ENCODE measurements at regions not wholly inside any gene's neighbourhood (a gene's known extent, or its start where the extent isn't known, plus 50 kb on each side); places are given as distances from the start of the nearest gene placed in this dataset.
A peak's percentile ranks its signal among the peaks of the same experiment; 100 is the strongest.

DNA sequence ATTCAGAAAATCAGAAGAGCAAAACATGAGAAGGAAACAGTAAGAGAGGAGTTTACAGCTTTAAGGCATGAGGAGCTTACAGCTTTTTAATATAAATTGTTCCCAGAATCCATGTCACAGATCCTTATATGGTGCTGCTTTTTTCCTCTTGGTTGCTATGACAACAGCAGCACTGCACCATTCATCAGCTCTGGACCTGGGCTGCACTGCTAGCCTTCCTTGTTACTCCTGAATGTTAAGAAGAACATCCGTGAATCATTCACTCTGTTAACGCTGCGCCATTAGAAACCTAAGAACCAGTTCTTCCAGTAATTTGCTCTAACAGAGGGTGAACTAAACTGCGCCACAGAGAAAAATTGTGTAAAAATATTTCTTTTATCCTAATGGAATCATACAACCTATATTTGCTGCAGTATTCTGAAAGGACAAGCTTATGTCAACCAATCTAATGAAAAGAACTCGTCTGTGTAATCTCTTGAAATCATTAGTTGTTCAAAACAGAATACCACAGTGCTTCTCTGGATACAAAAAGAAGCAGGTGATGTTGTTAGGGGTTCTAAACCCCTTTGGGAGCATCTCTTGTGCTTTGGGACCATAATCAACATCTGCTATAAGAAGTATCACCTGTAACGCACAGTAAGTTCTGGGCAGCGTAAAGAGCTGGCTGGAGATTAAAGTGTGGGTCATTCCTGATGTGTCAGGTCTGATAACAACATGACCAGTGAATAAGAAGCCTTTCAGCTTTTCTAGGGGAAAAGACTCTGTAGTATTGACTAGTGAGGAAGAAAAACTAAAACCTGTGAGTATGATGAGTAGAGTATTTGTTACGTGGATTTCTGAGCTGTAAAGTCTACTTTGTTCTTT, 151.2 kb downstream of the TANC2 start:
- DNase-seq, result peak in 37 of 42 donors; percentile 30 to 91 (median 63)
- intact Hi-C loops (cut with DNase I), result no loop called here

DNA sequence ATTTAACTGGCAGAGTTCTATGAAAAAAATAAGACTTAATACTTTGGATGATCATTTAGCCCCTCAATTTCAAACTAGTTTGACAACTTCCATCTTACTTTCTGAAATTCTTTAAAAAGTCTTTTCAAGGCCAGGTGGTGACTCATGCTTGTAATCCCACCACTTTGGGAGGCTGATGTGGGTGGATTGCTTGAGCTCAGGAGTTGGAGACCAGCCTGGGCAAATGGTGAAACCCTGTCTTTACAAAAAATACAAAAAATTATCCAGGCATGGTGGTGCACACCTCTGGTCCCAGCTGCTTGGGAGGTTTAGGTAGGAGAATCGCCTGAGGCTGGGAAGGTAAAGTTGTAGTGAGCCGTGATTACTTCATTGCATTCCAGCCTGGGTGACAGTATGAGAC, 154.4 kb downstream of the TANC2 start:
- DNase-seq, result no peak
- intact Hi-C loops (cut with DNase I), result no loop called here

DNA sequence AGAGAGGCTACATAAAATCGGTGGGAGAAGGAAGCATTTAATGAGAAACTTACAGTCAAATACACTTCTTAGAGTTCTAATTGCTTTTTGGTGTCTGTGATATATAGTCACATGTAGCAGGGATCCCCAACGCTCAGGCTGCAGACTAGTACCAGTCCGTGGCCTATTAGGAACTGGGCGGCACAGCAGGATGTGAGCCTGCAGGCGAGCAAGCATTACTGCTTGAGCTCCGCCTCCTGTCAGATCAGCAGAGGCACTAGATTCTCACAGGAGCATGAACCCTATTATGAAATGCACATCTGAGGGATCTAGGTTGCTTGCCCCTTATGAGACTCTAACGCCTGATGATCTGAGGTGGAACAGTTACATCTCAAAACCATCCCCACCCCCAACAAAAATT, 158.5 kb downstream of the TANC2 start:
- intact Hi-C loops (cut with DNase I), result no loop called here
- peak in 1 of 42 donors; percentile 28 for DNase-seq

DNA sequence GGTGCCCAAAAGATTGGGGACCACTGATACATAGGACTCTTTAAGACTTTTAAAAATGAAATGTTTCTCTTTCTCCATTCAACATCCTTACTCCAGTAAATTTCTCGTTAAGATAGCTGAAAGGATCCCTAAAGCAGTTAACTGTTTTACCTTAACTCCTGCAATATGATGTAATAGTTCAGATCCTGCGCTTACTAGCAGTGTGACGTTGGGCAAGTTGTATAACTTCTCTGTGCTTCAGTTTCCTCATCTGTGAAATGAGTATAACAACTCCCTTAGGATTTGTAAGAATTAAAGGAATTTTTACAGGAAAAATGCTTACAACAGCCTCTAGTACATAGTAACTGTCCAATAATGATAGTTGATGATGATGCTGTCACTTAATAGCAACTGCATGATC, 158.9 kb downstream of the TANC2 start:
- DNase-seq, result no peak
- intact Hi-C loops (cut with DNase I), result no loop called here

DNA sequence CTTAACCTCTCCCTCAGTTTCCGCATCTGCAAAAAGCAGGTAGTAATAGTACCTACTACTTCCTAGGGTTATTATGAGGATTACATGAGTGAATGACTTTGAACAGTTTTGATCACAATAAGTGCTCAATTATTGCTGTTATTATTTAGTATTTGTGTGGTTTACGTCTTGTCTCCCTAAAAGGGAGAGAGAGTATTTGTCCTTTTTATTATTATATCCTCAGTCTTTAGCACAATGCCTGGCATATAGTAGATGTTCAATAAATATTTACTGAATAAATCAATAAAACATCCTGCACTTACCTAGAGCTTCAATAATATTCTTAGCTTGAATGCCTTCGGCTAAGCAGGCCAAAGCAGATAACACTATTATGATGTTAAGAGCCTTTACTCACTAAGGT, 160.0 kb downstream of the TANC2 start:
- no peak for DNase-seq
- intact Hi-C loops (cut with DNase I), result no loop called here

DNA sequence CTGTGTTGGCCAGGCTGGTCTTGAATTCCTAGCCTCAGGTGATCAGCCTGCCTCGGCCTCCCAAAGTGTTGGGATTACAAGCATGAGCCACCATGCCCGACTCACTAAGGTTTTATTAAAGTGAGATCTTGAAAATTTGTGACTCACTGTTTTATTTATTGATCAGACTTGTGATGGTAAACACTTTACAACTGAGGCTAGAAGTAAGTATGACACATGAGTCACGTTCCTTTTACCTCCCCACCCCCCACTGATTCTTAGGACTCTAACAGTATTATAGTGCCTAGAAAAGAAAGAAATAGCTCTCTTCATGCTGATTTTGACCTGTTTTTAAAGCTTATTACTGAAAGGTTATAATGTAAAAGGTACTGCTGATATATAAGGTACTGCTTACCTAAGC, 160.6 kb downstream of the TANC2 start:
- DNase-seq, result no peak
- intact Hi-C loops (cut with DNase I), result no loop called here

DNA sequence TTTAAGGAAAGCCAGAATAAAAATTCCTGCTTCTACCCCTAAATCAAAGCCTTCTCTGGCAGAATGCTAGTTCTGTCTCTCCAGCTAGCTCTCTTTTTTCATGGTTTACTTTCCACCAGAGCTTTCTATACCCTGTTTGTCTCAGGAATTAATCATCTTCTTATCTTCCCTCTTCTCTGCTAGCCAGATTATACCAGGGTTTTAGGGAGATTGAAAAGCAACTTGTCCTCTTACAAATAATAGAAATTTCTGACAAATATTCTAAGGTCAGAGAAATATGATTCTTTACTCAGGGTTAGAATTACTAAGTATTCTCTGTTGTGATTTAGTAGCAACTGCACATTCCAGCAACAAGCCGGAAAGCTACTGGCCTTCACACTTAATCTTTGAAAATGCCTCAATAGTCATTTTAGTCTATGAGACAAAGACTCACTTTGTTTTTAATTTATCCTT, 166.4 kb downstream of the TANC2 start:
- intact Hi-C loops (cut with DNase I), result no loop called here
- no peak for DNase-seq

DNA sequence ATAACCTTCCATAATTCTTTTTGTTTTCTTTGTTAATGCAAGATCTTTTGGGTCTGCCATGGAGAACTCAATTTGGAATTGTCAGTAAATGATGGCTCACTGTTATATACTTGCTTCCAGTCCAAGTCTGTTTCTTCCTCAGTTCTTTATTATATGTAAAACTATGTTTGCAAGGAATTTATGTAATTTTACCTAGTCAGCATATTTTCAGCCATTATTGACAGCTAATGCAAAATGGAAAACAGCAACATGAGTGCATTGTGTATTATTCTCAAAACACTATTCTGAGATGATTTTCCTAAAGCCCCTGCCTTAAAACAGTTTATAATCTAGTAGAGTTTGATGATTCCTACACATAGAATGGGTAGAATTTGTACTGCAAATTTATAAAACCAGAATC, 167.5 kb downstream of the TANC2 start:
- intact Hi-C loops (cut with DNase I), result no loop called here
- no peak for DNase-seq

DNA sequence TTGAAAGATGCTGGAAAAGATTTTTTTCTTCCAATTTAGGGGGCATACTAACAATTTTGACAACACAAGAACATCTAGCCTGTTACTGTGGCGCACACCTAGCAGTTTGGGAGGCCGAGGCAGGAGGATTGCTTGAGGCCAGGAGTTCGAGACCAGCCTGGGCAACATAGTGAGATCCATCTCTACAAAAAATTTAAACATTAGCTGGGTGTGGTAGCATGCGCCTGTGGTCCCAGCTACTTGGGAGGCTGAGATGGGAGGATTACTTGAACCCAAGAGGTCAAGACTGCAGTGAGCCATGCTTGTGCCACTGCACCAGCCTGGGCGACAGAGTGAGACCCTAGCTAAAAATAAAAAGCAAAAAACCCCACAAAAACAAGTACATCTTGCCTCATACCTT, 168.8 kb downstream of the TANC2 start:
- intact Hi-C loops (cut with DNase I), result no loop called here
- no peak for DNase-seq

DNA sequence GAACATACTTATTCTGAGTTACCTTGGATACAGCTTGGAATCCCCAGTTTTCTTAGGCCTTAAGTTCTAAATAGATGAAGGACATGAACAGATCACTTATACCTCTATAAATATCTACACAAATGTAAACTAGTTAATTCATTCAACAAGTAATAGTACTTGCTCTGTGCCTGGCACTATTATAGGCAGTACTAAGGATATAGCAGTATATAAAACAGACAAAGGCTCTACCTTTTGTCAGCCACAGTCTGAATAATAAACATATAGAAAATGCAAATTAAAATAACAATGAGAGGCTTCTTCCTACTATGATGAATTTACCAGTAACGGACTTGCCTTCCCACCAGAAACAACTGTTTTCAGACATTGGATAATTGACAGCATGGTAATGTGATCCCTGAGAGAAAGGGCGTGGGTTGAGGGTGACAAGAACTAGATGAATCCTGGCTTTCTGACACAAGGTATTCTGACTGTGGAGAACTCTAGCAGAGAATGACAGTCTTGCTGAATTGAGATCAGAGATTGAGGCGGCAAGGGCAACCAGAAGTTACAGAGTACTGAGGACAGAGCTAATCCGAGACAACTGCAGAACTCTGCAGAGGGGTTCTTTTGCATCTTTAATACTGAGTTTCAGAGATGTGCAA, 170.5 kb downstream of the TANC2 start:
- peak in 24 of 42 donors; percentile 17 to 81 (median 53) for DNase-seq

DNA sequence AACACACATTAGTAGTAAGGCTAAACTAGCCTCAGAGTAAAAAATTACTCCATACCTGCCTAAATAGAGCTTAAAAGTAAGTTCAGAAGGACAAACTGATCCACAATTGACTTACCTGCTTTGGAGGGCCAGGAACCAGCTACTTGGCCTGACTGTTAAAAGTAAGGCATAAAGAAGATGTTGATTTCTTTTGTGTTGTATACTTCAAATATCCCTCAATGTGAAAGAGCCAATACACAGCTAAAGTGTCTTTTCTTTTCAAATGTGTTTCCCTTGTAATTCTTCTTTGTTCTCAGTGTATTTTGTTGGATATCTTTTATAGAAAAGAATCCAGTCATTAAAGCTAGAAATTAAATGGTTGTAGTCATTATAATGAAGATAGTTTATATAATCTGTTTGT, 171.1 kb downstream of the TANC2 start:
- no peak for DNase-seq
- intact Hi-C loops (cut with DNase I), result no loop called here

More for the DNA sequence above, 170.5 kb downstream of the TANC2 start:
- intact Hi-C loops (cut with DNase I), result no loop called here

DNA sequence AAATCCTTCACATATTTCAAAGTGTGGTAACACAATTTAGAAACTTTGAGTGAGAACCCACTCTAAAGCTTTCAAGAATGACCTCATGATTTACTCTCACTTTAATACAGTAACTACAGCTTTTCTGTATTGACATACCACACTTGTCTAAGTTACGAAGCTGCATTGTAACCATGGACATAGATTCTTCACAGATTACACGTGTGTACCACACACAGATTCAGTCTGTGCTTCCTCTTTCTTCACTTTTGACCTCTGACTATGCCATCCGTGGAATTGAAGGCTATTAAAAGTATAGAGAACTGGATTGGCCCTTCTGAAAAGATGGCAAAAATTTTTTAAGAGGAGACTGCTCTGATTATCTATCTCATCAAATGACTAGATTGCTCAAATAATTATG, 172.7 kb downstream of the TANC2 start:
- DNase-seq, result no peak
- intact Hi-C loops (cut with DNase I), result no loop called here

DNA sequence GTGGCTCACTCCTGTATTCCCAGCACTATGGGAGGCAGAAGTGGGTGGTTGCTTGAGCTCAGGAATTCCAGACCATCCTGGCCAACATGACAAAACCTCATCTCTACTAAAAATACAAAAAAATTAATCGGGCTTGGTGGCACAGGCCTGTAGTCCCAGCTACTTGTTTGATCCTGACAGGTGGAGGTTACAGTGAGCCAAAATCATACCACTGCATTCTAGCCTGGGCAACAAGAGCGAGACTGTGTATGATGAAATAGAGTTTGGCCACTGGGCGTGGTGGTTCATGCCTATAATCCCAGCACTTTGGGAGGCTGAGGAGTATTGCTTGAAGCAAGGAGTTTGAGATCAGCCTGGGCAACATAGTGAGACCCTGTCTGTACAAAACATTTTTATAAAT, 173.3 kb downstream of the TANC2 start:
- DNase-seq, result no peak
- intact Hi-C loops (cut with DNase I), result no loop called here

DNA sequence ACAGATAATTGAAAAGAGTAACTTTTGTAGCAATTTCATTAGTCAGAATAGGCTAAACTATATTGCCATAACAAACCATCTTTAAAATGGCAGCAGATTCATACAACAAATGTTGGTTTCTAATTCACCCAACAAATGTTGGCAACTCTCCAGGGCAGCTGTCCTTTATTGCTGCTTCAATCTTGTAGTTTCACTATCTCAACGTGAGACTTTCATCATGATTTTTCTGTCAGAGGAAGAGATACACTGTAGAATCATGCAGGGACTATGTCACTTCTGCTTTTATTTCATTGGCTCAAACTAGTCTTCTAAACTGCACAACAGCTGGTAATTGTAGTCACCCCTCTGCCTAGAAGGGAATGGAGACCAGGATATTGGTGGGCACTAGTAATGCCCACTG, 174.2 kb downstream of the TANC2 start:
- peak in 8 of 42 donors; percentile 37 to 79 (median 50) for DNase-seq
- intact Hi-C loops (cut with DNase I), result no loop called here

DNA sequence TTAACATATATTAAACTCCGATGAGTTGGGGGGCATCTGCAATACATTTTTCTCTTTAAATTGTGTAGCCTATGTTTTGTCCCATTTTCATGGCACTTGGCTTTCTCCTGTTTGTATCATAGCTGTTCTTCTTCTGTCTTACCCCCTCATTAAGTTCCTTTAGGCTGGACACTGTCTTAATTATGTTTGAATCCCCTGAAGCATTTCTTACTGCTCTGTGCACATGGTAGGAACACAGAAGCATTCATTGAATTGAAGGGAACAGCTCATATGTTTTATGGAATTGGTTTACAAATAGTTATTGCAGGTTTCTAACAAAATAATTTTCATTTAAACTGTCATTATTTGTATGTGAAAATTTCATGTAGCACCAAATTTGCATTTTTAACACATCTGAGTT, 176.8 kb downstream of the TANC2 start:
- intact Hi-C loops (cut with DNase I), result no loop called here
- no peak for DNase-seq

DNA sequence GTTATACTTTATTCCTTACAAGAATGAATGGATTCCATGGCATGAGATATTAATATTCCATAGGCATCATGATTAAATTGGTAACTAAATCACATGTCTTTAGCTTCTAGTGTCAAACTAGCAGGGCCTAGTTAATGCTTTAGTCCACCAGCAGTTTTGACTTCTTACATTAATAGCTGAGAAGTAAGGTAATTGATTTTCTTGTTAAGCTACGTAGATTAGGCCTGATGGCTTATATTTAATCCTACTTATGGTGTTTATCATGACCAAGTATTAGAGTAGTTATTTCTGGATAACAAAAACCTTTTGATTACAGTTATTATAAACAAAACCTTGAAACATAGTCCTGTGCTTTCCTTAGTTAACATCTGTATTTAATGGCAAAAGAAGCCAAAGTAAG, 184.5 kb downstream of the TANC2 start:
- no peak for DNase-seq
- intact Hi-C loops (cut with DNase I), result no loop called here

DNA sequence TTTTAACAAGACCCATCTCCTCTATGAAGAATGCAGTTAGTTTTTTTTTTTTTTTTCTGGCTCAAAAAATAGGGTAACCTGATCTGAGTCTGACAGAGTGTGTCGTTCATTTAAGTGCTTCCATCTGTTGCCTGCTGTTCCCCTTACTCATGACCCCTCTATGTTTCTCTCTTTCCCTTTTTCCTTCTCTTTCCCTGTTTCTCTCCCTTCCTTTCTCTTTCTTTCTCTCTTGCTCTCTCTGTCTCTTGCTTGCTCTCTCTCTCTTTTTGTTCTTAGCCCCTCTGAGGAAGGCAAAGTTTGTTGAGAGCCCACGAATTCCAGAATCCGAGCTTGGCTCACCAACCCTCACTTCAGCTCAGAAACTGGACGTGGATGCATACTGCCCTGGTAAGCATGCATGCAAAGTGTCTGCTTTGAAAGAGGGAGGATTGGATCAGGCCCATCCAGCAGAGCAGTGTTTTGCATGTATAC, 185.0 kb downstream of the TANC2 start:
- intact Hi-C loops (cut with DNase I), result no loop called here
- peak in 6 of 42 donors; percentile 20 to 59 (median 34) for DNase-seq

DNA sequence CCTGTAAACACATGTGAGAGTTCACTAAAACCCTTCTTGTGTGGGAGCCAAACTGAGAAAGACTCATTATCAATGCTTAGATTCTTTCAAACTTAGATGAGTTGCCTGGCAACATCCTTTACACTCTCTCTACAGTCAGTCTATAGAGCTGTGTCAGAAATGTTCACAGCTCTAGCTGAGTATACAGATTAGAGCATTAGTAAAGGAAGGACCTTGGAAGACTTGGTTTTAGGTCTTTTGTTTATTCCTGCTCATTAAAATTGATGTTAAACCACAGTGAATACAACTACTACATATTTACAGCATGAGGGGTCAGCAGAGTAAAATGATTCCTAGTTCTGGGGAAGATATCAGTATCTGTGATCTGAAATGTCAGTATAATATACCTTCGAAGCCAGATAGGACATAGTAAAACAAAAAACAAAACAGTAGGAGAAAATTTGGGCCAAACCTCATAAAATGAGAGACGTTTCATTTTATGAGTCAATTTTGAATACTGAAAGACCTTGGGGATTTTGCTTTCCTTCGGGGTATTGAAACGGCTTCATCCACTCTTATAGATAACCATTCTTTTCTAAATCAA, 186.0 kb downstream of the TANC2 start:
- intact Hi-C loops (cut with DNase I), result no loop called here
- DNase-seq, result no peak

DNA sequence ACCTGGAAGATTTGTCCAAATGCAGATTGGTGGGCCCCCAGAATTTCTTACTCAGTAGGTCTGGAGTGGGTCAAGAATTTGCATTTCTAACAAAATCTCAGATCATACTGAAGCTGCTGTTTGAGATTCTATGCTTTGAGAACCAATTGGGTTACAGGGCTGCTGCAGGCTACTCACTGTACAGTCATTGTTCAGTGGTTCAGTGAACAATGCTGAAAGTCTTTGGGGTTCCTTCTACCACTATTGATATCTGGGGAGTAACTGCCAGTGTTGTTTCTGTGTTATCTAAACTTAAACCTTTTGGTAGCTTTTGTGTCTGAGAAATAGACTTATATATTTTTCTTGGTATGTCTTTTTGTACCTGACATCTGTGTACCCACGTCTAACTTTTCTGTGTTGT, 187.5 kb downstream of the TANC2 start:
- DNase-seq, result peak in 9 of 42 donors; percentile 16 to 62 (median 37)
- intact Hi-C loops (cut with DNase I), result no loop called here

DNA sequence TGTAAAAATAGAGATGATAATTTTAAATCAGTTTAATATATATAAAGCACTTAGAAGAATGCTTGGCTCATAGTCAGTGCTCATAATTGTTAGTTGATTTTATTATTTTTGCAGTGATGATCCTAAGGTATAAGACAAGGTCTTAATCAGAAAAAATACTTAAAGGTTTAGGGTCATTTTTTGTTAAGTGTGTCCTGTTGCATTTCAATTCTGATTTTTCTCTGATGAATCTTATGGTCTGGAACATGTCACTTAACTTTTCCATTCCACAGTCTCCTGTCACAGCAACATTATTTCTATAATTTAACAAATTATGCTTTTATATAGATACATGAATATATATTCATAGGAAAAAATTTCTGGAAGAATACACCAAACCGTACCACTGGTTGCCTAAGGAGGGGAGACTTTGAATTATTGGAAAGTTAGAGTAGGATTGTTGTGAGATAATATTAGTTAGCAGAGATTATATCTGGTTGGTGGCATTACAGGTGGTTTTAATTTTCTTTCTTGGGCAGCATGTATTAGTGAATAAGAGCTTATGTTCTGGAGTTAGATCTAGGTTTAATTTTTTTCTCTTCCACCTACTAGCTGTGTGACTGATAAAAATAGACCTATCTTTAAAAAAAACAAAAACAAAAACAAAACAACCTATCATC, 188.7 kb downstream of the TANC2 start:
- DNase-seq, result no peak
- intact Hi-C loops (cut with DNase I), result no loop called here

All from head of caudate nucleus (tissue), 42 donors.